ENCODE measurements at regions not wholly inside any gene's neighbourhood (a gene's known extent, or its start where the extent isn't known, plus 50 kb on each side); places are given as distances from the start of the nearest gene placed in this dataset.

- no peak for TF ChIP-seq CTCF (IDR thresholded peaks at IDR 0.05)
- TF ChIP-seq POLR2A (IDR thresholded peaks at IDR 0.05) = no peak
Measured at GRCh38 chr5:120174089-120174488, 290.0 kb upstream of the PRR16 start.
